DMS 273 (cell line): ENCODE measurements at regions not wholly inside any gene's neighbourhood (a gene's known extent, or its start where the extent isn't known, plus 50 kb on each side); places are given as distances from the start of the nearest gene placed in this dataset.

ENCODE experiments used
- DNase-seq: peaks from one replicate; lab custom pipeline; 2025; ENCODE audit not compliant: unreplicated experiment; lab: John Stamatoyannopoulos, UW

DNA sequence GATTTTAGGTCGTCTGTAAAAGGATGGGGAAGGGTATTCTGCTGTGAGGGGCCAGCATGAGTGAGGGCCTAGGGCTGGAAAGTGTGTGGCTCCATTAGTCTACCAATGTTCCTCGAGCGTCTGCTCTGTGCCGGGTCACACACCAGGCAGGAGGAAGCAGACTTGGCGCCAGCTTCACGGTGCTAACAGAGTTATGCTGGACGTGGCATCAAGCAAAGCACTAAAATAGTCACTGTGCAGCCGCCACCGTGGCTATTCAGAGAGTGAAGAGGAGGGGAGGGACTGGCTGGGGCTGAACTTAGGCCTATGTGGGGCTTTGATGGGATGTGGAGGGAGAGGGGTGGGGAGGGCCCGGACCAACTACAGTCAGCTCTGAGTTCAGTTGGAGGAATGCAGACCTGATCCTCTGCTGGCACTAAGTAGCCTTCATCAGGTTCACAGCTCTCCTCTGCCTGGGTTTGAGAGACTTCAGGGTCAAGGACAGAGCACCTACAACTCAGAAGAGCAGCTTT is 83.9 kb upstream of the MSX1 start:
- no peak for DNase-seq

DNA sequence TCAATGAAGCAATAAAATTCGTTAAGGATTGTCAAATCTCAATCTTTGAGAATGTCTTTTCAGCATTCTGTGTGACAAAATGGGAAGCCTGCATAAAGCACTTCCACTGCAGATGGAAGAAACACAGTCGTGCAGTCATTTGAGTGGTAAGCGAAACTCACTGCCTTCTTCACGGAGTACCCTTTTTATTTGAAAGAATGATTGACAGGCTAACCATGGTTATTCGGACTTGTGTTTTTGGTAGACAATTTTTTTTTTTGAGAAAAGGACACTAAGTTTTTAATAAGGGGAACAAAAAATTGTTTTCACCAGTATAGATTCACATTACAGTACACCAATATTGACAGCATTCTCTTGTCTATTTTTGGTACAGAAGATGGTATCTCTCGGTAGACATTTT is 86.9 kb upstream of the MSX1 start:
- DNase-seq = no peak

DNA sequence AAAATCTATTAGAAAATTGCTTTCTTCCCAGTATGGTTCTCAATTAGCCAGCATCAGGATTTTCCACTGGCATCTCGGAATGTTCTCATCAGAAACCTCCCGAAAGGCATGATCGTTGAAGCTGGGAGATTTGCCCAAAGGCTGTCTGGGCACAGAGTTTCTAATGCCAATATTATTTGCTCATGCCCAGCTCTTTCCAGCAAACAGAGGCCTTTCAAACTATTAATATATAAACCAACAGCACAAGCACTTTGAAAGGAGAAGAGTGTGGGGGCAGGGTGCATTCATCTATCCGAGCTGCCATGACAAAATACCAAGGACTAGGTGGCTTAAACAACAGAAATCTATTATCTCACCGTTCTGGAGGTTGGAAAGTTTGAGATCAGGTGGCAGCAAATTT is 88.3 kb upstream of the MSX1 start:
- DNase-seq = no peak

DNA sequence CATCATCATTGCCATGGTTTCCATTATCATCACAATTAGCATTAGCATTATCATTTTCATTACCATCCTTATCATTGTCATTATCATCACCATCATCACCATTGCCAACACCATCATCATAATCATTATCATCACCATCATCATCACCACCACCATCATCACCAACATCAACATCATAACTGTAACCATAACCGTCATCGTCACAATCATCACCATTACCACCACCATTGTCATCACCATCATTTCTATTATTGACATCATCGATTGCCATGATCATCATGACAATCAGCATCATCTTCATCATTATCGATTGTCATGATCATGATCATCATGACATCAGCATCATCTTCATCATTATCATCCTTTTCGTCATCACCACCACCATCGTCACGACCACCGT is 88.9 kb upstream of the MSX1 start:
- DNase-seq = no peak

DNA sequence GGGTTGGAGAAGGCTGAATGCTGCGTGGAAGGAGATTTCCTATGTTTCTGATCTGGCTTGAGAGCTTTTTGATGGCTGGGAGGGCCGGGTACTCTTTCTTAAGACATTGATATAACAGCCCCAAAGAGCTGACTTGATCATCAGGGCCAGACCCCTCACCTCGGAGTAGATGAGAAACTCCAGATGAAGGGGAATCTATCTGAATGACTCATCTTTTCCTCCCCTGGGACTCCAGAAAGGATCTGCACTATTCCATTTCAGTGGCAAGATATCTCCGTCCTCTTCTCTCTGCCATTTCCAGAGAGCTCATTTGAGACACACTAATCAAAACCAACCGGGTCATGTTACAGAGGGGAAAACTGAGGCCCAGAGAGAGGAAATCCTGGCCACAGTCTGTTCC is 92.9 kb upstream of the MSX1 start:
- DNase-seq = no peak

DNA sequence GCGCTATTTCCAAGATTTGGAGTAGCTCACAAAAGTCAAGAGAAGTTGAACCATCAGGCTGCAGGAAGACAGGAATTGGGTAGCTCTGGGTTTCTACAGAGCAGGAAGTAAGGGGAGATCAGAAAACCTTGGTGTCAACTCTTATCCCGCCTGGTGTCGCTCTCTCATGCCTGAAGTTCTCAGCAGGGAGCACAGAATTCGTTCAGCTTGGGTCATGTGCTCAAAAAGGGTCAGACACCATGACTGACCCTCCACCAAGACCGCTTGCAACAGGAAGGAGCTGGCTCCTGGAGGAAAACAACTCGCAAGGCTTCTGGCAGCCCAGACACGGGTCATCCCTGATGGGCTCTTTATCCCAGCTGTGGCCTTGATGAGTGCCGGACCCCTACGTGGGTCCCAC is 93.7 kb upstream of the MSX1 start:
- DNase-seq = no peak

DNA sequence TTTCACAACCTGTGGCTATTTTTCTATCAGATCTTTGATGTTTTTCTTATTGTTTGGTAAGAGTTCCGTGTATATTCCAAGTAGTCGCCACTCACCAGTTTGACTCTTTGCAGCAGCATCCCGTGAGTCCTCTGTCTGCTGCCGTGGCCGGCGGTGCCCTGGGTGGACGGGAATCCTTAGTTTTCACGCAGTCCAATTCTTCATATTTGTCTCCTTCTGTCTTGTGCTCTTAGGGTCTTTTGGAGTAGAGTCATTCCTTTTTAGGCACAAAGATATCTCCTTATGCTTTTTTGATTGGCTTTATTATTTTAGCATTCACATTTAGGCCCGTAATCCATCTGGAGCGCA is 94.9 kb upstream of the MSX1 start:
- DNase-seq = no peak

DNA sequence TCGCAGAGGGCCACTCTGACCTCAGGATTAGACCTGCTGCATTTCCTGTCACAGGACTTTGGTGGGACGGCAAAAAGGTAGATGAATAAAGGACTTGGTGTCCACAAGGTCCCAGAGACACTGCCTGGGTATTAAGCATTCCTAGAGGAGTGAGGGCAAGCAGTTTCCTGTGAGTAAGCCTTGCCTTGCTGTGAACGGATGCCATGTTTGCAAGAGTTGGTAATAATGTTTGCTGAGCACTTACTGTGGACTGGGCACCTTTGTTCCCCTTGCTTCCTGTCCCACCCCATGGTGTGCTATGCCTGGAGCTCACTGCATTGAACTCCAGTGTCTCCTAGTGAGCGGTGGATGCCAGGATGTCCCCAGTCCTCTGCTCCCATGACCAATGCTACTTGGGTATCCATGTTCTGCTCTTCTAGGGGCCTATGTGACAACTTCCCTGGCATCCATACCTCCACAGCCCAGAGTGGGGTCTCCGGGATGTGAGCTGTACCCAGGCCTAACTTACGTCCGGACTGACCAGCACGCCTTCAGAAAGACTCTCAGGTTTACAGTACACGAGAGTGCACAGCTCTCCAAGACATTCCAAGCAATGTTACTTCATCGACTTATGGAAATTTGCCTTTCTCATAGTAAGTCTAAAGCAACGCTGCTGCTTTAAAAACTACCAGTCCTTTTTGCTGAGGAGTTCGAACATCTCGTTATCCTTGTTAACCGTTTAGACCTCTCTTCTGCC is 95.5 kb upstream of the MSX1 start:
- DNase-seq = no peak

DNA sequence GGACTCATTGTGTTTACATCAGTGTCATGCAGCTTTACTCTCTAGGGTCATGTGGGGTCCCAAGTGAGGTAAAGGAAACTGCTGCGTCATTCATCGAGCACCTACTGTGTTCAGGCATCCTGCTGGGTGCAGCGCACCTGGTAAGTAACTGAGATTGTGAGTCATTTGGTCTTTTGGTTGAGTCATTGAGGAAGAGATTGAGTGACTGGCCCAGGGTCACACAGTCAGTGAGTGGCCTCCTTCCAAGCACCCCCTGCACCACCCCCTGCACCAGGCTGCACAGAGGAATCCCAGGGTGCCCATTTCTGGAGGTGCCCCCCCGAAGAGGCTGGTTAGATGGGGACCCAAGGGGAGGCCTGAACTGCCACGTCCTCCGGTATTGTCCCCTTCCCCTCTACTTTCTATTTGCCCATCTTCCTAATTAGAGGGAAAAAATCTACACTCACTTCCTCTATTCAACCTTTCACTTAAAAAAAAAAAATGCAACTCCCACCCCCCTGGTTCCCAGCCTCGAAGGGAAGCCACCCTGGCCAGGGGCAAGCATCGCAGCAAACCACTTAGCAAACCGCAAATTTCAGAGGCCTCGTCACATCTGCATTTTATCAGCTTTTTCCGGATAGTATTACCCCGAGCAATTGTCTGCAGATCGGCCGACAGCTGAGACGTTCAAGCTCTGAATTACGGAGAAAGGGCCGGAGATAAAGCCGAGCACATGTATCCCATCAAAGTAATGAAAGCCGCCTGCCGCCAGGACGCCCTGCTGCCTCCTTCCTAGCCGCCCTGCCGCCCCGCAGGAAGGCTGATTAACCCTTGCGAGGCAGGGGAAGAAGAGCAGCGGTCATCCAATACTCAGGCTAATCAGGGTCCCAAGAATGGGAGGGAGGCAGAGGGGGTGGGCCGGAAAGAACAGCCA is 96.3 kb upstream of the MSX1 start:
- DNase-seq = no peak

DNA sequence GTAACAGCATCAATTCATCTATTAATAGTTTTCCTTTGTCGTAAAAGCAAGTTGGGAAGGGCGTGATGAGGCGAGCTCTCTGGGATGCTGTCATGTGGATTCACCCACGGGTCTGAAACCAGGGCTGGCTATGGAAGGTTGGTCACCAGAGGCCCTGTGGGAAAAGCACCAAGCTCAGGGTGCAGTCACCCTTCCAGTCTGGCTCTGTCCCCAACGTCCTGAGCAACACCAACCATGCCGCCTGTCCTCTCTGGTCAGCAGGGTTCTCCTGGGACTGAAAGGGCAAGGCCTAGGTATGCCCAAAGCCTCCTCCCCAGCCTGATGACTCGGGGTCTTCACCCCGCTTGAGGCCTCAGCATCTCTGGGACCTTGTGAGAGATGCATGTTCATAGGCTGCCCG is 97.2 kb upstream of the MSX1 start:
- no peak for DNase-seq

DNA sequence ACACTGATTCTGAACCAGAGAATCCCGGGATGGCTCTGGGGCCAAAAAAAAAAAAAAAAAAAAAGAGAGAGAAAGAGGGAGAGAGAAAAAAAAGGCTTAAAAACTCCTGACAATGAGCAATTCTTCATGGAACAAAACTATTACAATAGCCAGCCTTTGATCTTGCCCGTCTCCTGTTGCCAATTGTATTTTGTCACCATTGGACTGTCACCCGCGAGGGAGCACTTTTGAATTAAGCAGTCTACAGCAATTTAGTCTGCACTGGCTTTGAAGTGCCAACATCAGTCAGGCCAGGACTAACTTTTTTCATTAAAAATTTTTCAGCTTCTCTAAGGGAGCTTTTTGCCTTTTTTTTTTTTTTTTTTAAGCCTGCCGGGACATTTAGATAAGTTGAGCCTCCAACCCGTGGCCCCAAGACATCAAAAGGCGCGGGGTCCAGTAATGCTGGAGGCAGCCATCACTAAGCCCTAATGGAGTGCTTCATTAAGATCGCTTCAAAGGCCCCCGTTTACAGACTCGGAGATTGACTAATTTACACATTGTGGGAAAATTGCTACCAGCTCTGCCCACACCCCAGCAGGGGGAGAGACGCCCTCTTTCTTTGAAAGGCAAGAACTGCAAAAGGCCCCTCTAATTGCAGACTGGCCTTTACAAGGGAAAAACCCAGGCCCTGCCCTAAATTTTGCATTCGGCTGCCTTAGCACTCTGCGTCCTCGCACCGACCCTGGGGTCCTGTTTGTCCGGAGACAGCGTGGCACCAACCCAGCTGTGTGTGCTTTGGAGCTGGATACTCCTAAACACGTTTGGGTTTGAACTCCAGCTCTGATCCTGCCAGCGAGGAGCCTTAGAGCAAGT is 98.1 kb upstream of the MSX1 start:
- peak; percentile 54 for DNase-seq

DNA sequence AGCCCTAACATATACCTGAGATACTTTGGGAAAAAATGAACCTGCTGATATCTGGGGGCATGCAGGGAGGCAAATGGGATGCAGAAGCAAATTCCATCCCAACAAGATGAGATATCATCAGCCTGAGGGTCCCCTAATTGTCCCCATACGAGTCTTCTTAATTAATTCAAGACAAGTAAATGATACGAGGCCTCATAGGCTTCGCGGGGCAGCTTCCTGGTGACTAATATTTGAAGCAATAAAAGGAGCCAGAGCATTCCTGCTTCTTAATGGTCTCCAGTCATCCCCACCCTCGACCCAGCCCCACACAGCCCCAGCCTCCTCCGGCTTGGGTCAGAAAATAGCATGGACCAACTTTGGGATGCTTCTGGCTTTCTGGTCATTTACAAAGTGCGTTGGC is 99.6 kb upstream of the MSX1 start:
- no peak for DNase-seq

DNA sequence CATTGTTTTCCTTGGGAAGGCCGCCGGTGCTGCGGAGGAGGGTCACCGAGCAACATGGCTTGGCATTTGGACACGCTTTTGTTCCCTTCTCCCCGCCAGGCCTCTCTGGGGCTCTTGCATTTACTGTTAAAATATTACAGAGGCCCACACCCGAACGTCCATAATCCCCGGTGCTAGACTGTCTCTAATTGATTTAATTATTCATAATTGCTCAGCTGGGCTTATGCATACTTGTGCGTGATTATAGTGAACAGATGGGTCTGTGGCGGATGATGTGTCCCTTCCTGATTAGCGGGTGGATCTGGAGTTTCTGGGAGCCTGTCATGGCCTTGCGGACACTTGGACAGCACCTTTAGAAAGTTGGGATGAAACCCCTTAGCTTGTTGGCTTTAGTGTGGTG is 100.2 kb upstream of the MSX1 start:
- DNase-seq = no peak

DNA sequence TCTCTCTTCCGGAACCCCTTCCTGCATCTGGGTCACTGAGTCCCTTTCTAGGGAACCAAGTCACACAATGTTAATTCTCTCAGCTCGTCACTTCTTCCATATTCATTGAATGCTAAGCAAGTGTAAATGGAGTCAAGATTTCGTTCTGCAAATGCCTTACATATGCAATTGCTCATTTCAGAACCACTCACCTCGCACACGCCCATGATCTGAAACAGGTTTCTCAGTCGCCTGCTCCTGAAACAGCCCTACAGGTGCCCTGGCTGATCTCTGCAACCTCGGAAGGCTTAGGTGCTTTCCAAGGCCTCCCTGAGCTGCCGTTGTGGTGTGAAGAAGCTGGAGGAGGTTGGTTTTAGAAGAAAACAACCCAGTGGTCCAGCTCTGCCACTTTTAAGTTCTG is 100.8 kb upstream of the MSX1 start:
- no peak for DNase-seq

DNA sequence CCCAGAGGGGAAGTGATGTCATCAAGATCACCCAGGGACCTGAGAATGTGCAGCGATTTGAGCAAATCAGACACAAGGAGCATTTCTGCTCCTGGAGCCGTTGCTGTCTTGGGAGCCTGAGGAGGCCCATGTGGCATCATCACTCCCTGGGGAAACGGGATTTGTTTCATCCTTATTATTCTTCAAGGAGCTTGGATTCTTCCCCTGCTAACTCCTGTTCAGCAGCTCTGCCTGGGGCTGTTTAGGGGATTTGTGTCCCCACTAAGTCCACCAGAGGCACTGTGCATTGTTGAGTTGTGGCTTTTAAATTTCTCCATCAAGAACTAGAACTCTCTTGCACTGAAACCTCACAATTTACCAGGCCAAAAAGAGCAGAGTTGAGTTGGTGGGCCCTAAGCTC is 104.2 kb upstream of the MSX1 start:
- no peak for DNase-seq

DNA sequence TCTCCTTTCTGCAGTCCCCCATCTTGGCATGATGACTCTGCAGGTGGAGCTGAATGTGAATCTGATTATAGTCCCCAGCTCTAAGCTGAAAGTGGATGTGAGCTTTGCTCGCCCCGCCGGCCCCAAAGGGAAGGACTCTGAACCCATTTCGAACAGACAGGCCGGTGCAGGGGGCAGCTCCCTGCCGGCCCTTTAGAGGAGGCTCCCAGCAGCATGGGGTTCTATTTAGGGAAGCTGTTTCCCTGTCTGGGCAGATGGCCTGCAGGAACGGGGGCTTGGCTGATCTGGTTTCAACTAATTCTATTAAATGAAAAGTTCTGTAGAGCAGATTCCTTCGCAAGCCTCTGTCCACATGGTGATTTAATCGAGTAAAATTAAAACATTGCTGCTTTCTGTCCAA is 104.8 kb upstream of the MSX1 start:
- DNase-seq = peak; percentile 10

DNA sequence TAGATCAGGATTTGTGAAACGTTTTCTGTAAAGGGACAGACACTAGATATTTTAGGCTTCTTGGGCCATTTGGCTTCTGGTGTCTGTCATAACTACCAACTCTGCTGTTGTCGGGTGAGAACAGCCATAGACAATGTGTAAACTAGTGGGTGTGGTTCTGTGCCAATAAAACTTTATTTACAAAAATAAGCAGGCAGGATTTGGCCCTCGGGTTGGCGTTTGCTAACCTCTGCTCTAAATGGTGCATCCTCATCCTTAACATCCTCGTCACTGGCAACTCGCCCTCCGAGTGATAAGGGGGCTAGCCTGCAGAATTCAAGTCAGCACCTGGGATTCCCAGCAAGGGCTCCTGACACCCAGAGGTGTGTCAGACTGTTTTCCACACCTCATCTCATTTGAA is 105.8 kb upstream of the MSX1 start:
- no peak for DNase-seq

DNA sequence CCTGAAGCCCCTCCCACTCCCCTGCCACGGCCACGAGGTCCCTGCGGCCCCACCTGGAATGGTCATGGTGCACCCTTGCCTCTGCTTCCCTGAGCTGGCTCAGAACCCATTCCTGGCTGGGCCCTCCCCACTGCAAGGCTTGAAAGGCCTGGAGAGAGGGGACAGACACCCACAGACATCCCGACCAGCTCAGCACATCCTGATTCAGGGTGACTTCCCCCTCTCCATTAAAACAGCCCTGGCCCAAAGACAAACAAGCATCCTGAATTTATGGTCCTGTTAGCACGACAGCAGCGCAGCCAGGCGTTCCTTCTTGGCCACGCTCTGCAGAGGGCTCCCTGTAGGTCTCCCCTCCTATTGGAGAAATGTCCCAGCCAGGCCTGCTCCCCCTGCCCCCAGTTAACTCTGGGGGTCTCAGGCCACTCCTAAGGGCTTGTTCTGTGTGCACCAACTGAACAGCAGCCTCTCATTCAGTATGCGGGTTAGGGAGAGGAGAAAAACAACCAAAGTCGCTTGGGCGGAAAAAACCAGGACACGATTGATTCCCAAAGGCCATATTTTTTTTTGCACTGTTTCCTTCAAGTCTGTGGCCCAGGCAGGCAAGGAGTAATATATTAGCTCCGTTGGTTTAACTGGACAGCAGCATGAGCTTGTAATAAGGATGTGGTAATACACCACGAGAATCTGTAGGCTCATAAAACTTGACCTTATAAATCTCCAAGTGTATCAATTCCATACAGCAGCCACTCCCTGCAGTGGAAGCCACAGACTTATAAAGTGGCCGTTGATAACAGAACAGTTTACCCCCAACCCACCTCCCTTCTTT is 106.7 kb upstream of the MSX1 start:
- no peak for DNase-seq

DNA sequence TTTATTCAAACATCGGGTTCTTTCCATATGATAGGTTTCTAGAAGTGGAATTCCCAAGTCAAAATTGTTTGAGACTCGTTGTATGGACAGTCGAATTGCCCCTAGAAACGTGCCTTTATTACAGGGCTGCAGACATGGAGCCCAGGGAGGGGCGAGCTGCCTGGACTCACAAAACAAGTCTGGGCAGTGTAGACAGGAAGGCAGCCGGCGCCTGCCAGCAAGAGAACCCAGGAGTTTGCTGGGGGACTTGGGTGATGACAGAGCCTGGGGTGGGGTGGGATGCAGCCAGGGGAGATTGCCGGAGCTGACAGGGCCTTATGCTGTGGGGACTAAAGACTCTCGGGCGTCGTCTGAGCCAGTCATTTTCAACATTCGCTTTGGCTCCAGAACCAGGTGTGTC is 107.4 kb upstream of the MSX1 start:
- no peak for DNase-seq

DNA sequence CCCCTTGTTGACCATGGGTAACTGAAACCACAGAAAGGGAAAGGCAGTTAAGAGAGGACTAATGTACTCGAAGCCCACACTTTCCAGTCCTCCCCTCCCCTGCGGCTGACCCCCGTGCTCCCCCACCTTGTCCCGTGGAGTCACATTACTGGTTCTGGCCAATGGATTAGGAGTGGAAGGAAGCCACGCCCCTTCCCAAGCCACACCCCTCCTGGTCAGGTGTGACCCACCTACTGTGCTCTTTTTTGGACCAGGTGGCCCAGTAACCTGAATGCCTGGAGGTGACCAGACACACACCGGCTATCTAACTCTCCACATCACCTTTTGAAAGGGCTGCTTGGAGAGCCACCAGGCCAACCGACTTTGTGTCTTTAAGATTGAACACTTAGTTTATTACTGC is 109.3 kb upstream of the MSX1 start:
- DNase-seq = no peak

DNA sequence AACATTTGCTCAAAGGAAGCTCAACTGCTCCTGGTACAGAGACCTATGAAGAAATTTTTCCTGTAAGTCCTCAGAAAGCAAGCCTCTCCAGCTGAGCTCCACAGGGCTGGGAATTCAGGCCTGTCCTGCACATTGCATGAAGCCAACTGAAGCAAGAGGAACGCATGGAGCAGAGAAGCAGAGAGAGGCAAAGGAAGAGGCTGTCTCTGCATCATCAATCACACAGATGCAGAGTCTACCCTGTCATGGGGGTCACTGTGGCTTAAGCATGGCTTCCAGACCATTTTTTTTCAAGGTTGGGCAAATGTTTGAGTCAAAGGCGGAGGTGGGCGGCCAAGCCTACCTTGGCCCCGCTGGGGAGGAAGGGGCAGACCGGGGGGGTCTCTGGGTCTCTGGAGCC is 110.3 kb upstream of the MSX1 start:
- no peak for DNase-seq
